Thyroid gland (tissue), 4 donors: ENCODE measurements at regions not wholly inside any gene's neighbourhood (a gene's known extent, or its start where the extent isn't known, plus 50 kb on each side); places are given as distances from the start of the nearest gene placed in this dataset.

Experiments used
- DNase-seq, 2 donors: peaks; one replicate each; pipeline ENCODE4 v3.0.0-alpha.2; 2019
- H3K27ac ChIP-seq, 3 donors: fragments of 200-600 bp; sonication (generic); 1 replicate in 2 of 3; 2 replicates in 1 of 3; pipeline ENCODE4 v1.5.1; 2016 to 2019; ENCODE audit warnings: mild to moderate bottlenecking in 1 of 3, moderate library complexity in 1 of 3
- H3K27me3 ChIP-seq: fragments of 200-600 bp; sonication (generic); one replicate; pipeline ENCODE4 v1.5.1; 2019
- H3K36me3 ChIP-seq, 2 donors: fragments of 200-600 bp; sonication (generic); one replicate each; pipeline ENCODE4 v1.5.1; 2016 to 2019
- H3K4me1 ChIP-seq, 2 donors: fragments of 200-600 bp; sonication (generic); one replicate each; pipeline ENCODE4 v1.5.1; 2017 to 2019
- H3K4me3 ChIP-seq, 3 donors: fragments of 200-600 bp; sonication (generic); replicated peaks in 1 of 3; 1 replicate in 2 of 3; 2 replicates in 1 of 3; pipeline ENCODE4 v1.5.1; 2016; ENCODE audit warnings: mild to moderate bottlenecking in 1 of 3
- H3K9me3 ChIP-seq: fragments of 200-600 bp; sonication (generic); one replicate; pipeline ENCODE4 v1.5.1; 2017
- POLR2A ChIP-seq, 2 donors: fragments of 450-650 bp; IDR thresholded peaks; one replicate each; pipeline ENCODE4 v1.6.1; 2017; ENCODE audit warnings: antibody characterized with exemption in 2 of 2, mild to moderate bottlenecking in 2 of 2, moderate library complexity in 1 of 2
- WGBS, 2 donors: methylation state at CpG; one replicate each; pipeline ENCODE4 v1.1.5; 2017; 5-methylcytosine and 5-hydroxymethylcytosine counted together
- intact Hi-C: fragments of 100-400 bp; cut with DNase I; formaldehyde crosslinking; loops from one replicate; pipeline ENCODE4 v1.15.1; 2023
- TF ChIP-seq, protein P1 (sequence below), 6 experiments: fragments of 200-600 bp in 3 of 6; fragments of 450-650 bp in 3 of 6; sonication (generic) in 3 of 6; IDR thresholded peaks; one replicate each; pipeline ENCODE4 v1.5.1; 2016 to 2019; ENCODE audit warnings: antibody characterized with exemption in 6 of 6, mild to moderate bottlenecking in 2 of 6, inconsistent platforms in 1 of 6, moderate library complexity in 1 of 6

DNA sequence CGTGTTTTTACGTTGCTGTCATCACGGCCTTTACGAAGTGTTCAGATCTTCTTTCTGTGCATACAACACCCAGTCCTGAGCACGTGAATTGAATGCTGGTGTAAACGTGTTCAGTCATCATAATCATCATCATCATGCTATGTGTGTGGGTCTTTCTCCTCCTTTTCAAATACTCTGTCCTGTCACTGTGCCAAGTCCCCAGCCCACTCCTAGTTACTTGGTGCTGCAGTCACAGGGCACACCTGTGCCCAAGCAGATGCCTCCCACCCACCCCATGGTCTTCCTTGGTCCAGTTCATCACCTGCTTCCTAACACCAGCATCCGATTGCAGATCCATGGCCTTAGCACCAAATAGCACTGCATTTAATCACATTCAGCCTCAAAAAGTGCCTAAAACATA, 78.6 kb upstream of the MGMT start:
- intact Hi-C loops, result no loop called here

DNA sequence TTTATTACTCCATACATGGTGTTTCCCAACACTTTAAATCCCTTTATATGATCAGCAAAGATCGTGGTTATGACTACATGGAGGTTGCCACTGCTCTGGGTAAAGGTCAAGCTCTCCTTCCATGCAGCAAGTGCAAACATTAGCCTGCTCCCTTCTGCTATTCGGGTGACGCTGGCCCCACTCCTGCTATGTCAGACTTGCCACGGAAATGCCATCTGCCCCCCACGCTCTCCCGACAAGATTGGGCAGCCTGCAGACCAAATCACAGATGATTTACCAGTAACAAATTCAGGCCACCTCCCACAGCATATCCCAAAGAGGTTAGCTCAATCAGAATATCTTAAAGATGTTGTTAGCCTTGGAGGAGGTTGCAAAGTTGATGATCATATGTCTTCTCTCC, 77.8 kb upstream of the MGMT start:
- no peak for TF ChIP-seq POLR2A (IDR thresholded peaks at IDR 0.05)
- TF ChIP-seq, protein P1, sequence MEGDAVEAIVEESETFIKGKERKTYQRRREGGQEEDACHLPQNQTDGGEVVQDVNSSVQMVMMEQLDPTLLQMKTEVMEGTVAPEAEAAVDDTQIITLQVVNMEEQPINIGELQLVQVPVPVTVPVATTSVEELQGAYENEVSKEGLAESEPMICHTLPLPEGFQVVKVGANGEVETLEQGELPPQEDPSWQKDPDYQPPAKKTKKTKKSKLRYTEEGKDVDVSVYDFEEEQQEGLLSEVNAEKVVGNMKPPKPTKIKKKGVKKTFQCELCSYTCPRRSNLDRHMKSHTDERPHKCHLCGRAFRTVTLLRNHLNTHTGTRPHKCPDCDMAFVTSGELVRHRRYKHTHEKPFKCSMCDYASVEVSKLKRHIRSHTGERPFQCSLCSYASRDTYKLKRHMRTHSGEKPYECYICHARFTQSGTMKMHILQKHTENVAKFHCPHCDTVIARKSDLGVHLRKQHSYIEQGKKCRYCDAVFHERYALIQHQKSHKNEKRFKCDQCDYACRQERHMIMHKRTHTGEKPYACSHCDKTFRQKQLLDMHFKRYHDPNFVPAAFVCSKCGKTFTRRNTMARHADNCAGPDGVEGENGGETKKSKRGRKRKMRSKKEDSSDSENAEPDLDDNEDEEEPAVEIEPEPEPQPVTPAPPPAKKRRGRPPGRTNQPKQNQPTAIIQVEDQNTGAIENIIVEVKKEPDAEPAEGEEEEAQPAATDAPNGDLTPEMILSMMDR (IDR thresholded peaks at IDR 0.05), result no peak
- no peak for DNase-seq
- whole genome bisulfite sequencing, 2 donors, result 89 to 91% methylated on average over 6 of the region's 6 CpGs

More for the DNA sequence above, 78.6 kb upstream of the MGMT start:
- peaks cover 0 to 4% of the 10 kb centered on the region in 2 donors for H3K4me1 ChIP-seq
- TF ChIP-seq, protein P1 (IDR thresholded peaks at IDR 0.05), result no peak
- TF ChIP-seq POLR2A (IDR thresholded peaks at IDR 0.05), result no peak
- H3K27ac ChIP-seq, result no peak overlapping the region
- WGBS, 2 donors, result 91 to 93% methylated on average over 7 of the region's 7 CpGs
- H3K4me3 ChIP-seq, result no peak overlapping the region
- no peaks in the 10 kb centered on the region for H3K9me3 ChIP-seq
- no peaks in the 10 kb centered on the region for H3K27me3 ChIP-seq
- no peak for DNase-seq
- H3K36me3 ChIP-seq, result no peaks in the 10 kb centered on the region

DNA sequence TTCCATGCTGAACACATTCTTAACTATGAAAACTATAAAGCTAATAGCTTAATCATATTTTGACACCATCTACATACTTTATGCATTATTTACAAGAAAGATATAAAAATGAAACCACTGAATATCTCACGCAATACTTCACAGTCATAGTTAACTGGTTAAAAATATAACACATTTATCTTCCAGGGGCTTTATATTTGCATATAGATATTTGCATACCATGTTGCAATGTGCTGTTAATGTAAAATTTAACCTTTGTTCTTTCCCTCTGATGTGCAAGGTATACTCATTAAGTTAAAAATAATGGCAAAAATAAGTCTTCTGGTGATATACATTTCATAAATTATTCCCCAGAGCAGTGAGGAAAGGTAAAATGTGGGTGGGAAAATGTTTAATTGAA, 76.9 kb upstream of the MGMT start:
- intact Hi-C loops, result no loop called here
- no peaks in the 10 kb centered on the region for H3K9me3 ChIP-seq
- DNase-seq, result no peak
- no peak for TF ChIP-seq POLR2A (IDR thresholded peaks at IDR 0.05)
- TF ChIP-seq, protein P1 (IDR thresholded peaks at IDR 0.05), result no peak
- H3K27ac ChIP-seq, result no peak overlapping the region
- 88 to 100% methylated on average over 1 of the region's 1 CpG for WGBS, 2 donors
- H3K27me3 ChIP-seq, result no peaks in the 10 kb centered on the region
- no peak overlapping the region for H3K4me3 ChIP-seq
- peaks cover 0 to 4% of the 10 kb centered on the region in 2 donors for H3K4me1 ChIP-seq
- H3K36me3 ChIP-seq, result no peaks in the 10 kb centered on the region

More for the DNA sequence above, 77.8 kb upstream of the MGMT start:
- Histone ChIP-seq H3K36me3 (no peaks in the 10 kb centered on the region), H3K27ac (no peak overlapping the region), H3K4me3 (no peak overlapping the region), H3K4me1 (peaks cover 0 to 4% of the 10 kb centered on the region in 2 donors), H3K27me3 (no peaks in the 10 kb centered on the region), H3K9me3 (no peaks in the 10 kb centered on the region)
- intact Hi-C loops, result no loop called here

DNA sequence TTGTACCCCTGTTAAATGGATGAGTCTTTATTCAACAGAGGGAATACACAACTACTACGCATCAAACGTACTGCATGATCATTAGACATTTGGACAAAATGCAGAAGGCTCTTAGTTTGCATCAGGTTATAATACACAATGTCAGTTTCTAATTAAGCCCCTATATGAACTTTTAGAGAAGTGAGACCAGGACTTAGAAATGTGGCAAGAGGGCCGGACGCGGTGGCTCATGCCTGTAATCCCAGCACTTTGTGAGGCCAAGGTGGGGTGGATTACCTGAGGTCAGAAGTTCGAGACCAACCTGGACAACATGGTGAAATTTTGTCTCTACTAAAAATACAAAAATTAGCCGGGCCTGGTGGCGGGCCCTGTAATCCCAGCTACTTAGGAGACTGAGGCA, 76.3 kb upstream of the MGMT start:
- Histone ChIP-seq H3K4me1 (peaks cover 0 to 4% of the 10 kb centered on the region in 2 donors), H3K4me3 (no peak overlapping the region), H3K9me3 (no peaks in the 10 kb centered on the region), H3K27ac (no peak overlapping the region), H3K36me3 (no peaks in the 10 kb centered on the region), H3K27me3 (no peaks in the 10 kb centered on the region)
- intact Hi-C loops, result no loop called here
- TF ChIP-seq POLR2A (IDR thresholded peaks at IDR 0.05), result no peak
- TF ChIP-seq, protein P1 (IDR thresholded peaks at IDR 0.05), result no peak
- 91 to 96% methylated on average over 8 of the region's 8 CpGs for WGBS, 2 donors
- DNase-seq, result no peak

DNA sequence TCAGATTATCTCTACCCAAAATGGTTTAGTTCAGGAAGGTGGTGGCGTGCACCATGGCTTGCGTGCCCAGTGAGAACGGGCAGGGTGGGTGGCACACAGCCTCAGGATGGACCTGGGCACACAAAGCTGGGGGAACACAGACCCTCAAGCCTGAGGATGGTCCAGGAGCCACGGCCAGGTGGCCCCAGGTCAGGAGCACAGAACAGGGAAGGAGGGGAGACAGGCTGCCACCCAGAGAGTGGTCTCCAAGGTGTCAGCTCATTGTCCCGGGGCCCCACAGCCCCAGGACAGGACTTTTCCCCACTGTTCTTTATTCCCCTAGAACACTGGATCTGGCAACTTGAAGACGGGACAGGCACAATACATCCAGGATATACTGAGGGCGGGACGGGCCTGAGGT, 75.6 kb upstream of the MGMT start:
- H3K4me3 ChIP-seq, result no peak overlapping the region
- H3K9me3 ChIP-seq, result no peaks in the 10 kb centered on the region
- no peak overlapping the region for H3K27ac ChIP-seq
- WGBS, 2 donors, result 80 to 92% methylated on average over 6 to 8 of the region's 8 CpGs
- peaks cover 0 to 4% of the 10 kb centered on the region in 2 donors for H3K4me1 ChIP-seq
- DNase-seq, result no peak
- no peaks in the 10 kb centered on the region for H3K27me3 ChIP-seq
- no peaks in the 10 kb centered on the region for H3K36me3 ChIP-seq
- intact Hi-C loops, result no loop called here
- TF ChIP-seq, protein P1 (IDR thresholded peaks at IDR 0.05), result no peak
- no peak for TF ChIP-seq POLR2A (IDR thresholded peaks at IDR 0.05)
